ENCODE measurements at regions not wholly inside any gene's neighbourhood (a gene's known extent, or its start where the extent isn't known, plus 50 kb on each side); places are given as distances from the start of the nearest gene placed in this dataset.
A peak's percentile ranks its signal among the peaks of the same experiment; 100 is the strongest.

DNA sequence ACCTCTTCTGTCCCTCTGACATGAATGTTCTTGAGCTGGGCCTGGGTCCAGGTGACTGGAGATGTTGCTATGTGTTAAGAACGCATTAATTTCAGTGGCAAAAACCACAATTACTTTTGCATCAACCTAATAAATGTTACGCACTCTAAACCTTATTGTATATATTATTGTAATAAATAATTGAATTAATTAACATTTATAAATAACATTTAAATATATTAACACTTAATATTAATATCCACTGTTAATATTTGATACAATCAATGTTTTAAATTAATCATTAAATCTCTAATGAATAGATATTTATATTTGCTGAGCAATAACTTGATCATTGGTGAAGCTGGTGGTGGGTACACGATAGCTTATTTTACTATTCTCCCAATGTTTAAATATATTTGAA lies 97.4 kb downstream of the KCNF1 start:
- no peak for ATAC-seq (ENCODE audit: low FRiP score in 2 of 2)
- H3K27me3 ChIP-seq = no peaks in the 10 kb centered on the region
- 91 to 94% methylated on average over 3 of the region's 3 CpGs for WGBS, 2 donors

DNA sequence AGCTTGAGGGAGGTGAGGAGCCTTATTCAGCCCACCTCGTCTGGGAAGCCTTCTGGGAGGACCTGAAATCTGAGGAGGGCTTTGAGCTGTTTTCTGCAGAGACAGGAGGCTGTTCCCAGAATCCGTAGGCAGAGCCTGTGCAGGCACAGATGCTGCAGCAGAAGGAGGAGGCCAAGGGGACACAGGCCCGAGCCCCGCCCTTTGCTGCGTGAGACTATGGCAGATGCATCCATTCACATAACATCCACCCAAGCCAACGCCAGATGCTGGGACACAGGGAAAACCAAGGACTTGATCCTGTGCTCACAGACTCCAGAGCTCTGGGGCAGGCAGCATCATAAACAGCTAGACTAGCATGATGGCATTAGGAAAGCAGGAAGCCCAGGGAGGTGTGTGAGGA lies 98.2 kb downstream of the KCNF1 start:
- H3K9me3 ChIP-seq = peaks cover 0 to 12% (median 8%) of the 10 kb centered on the region in 4 donors
- TF ChIP-seq POLR2AphosphoS5 (IDR thresholded peaks at IDR 0.05) = no peak
- no peak for TF ChIP-seq EP300 (IDR thresholded peaks at IDR 0.05)
- TF ChIP-seq POLR2A (IDR thresholded peaks at IDR 0.05) = no peak
- no peak for ATAC-seq (ENCODE audit: low FRiP score in 2 of 2)
- WGBS, 2 donors = 73 to 77% methylated on average over 6 of the region's 6 CpGs
- DNase-seq = peak in 1 of 2 donors; percentile 10
- no peaks in the 10 kb centered on the region for H3K27me3 ChIP-seq
- no peak overlapping the region for H3K27ac ChIP-seq
- no peaks in the 10 kb centered on the region for H3K36me3 ChIP-seq
- H3K4me1 ChIP-seq = no peaks in the 10 kb centered on the region
- H3K4me3 ChIP-seq = no peak overlapping the region

More for the DNA sequence above, 97.4 kb downstream of the KCNF1 start:
- Histone ChIP-seq H3K27ac (no peak overlapping the region), H3K36me3 (no peaks in the 10 kb centered on the region), H3K9me3 (peaks cover 0 to 12% (median 8%) of the 10 kb centered on the region in 4 donors), H3K4me1 (no peaks in the 10 kb centered on the region), H3K4me3 (no peak overlapping the region)
- no peak for DNase-seq
- TF ChIP-seq EP300 (IDR thresholded peaks at IDR 0.05) (no peak), POLR2A (IDR thresholded peaks at IDR 0.05) (no peak), POLR2AphosphoS5 (IDR thresholded peaks at IDR 0.05) (no peak)
- TF ChIP-seq, protein P1, sequence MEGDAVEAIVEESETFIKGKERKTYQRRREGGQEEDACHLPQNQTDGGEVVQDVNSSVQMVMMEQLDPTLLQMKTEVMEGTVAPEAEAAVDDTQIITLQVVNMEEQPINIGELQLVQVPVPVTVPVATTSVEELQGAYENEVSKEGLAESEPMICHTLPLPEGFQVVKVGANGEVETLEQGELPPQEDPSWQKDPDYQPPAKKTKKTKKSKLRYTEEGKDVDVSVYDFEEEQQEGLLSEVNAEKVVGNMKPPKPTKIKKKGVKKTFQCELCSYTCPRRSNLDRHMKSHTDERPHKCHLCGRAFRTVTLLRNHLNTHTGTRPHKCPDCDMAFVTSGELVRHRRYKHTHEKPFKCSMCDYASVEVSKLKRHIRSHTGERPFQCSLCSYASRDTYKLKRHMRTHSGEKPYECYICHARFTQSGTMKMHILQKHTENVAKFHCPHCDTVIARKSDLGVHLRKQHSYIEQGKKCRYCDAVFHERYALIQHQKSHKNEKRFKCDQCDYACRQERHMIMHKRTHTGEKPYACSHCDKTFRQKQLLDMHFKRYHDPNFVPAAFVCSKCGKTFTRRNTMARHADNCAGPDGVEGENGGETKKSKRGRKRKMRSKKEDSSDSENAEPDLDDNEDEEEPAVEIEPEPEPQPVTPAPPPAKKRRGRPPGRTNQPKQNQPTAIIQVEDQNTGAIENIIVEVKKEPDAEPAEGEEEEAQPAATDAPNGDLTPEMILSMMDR (IDR thresholded peaks at IDR 0.05) = no peak

DNA sequence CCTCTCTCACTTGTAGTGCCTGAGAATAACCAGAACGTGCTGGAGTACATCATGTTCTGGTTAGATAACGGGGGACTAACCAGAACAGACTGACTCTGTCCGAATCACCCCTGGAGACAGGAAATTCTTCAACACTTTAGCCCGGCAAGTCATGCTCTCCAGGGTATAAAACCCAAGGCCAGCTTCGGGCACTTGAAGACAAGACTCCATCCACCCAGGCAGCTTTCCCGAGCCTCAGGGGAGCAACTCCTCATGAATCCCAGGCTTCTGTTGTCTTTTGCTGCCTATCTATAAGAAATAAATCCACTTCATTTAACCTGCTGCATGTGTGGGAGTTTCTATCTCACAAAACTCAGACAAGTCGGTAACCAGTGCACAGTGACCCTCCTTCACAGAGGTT lies 99.6 kb downstream of the KCNF1 start:
- H3K4me3 ChIP-seq = no peak overlapping the region
- H3K4me1 ChIP-seq = no peaks in the 10 kb centered on the region
- 88 to 91% methylated on average over 7 of the region's 7 CpGs for WGBS, 2 donors
- no peaks in the 10 kb centered on the region for H3K36me3 ChIP-seq
- DNase-seq = no peak
- no peak for ATAC-seq (ENCODE audit: low FRiP score in 2 of 2)
- H3K27me3 ChIP-seq = no peaks in the 10 kb centered on the region
- TF ChIP-seq POLR2A (IDR thresholded peaks at IDR 0.05) (no peak), POLR2AphosphoS5 (IDR thresholded peaks at IDR 0.05) (no peak), EP300 (IDR thresholded peaks at IDR 0.05) (no peak)
- TF ChIP-seq, protein P1 (IDR thresholded peaks at IDR 0.05) = no peak
- no peak overlapping the region for H3K27ac ChIP-seq
- peaks cover 0 to 12% (median 8%) of the 10 kb centered on the region in 4 donors for H3K9me3 ChIP-seq

DNA sequence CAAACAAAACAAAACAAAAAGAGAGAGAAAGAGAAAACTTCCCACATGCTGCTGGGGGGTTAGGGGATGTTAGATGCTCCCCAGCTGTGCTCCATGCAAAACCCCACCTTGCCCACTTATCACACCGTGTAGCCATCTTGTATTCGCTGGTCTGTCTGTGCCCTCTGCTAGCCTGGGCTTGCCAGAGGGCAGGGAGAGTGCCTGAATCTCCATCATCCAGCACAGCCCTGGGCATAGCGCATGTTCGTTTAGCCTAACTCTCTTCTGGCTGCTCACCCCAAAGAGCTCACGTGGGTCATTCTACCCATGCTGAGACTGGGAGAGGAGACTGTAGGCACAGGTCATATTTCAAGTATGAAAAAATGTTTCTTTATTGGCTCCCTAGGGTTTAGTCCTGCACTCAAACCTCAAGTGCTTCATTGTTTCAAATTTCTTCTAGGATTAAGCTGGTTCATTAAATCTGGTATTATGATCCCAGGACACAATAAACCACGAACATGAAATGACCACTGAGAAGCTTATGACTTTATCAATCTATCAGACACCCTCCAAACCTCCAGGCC lies 100.5 kb downstream of the KCNF1 start:
- H3K4me1 ChIP-seq = no peaks in the 10 kb centered on the region
- H3K4me3 ChIP-seq = no peak overlapping the region
- DNase-seq (peak in 1 of 2 donors; percentile 10), ATAC-seq (ENCODE audit: low FRiP score in 2 of 2) (no peak)
- H3K27ac ChIP-seq = no peak overlapping the region
- peaks cover 0 to 12% (median 8%) of the 10 kb centered on the region in 4 donors for H3K9me3 ChIP-seq
- no peaks in the 10 kb centered on the region for H3K36me3 ChIP-seq
- no peak for TF ChIP-seq POLR2A (IDR thresholded peaks at IDR 0.05)
- no peak for TF ChIP-seq POLR2AphosphoS5 (IDR thresholded peaks at IDR 0.05)
- TF ChIP-seq, protein P1 (IDR thresholded peaks at IDR 0.05) = no peak
- no peak for TF ChIP-seq EP300 (IDR thresholded peaks at IDR 0.05)
- H3K27me3 ChIP-seq = no peaks in the 10 kb centered on the region
- 75 to 80% methylated on average over 6 of the region's 6 CpGs for WGBS, 2 donors

- Histone ChIP-seq H3K4me3 (no peak overlapping the region), H3K27ac (no peak overlapping the region), H3K27me3 (no peaks in the 10 kb centered on the region), H3K9me3 (peaks cover 0 to 12% (median 8%) of the 10 kb centered on the region in 4 donors), H3K36me3 (no peaks in the 10 kb centered on the region), H3K4me1 (no peaks in the 10 kb centered on the region)
- DNase-seq (no peak), ATAC-seq (ENCODE audit: low FRiP score in 2 of 2) (no peak)
- 81 to 91% methylated on average over 6 of the region's 6 CpGs for WGBS, 2 donors
- TF ChIP-seq POLR2AphosphoS5 (IDR thresholded peaks at IDR 0.05) = no peak
- no peak for TF ChIP-seq POLR2A (IDR thresholded peaks at IDR 0.05)
- TF ChIP-seq EP300 (IDR thresholded peaks at IDR 0.05) = no peak
- TF ChIP-seq, protein P1 (IDR thresholded peaks at IDR 0.05) = no peak
Observed at GRCh38 chr2:11013196-11013595, 101.5 kb downstream of the KCNF1 start.
